ENCODE measurements at regions not wholly inside any gene's neighbourhood (a gene's known extent, or its start where the extent isn't known, plus 50 kb on each side); places are given as distances from the start of the nearest gene placed in this dataset.
A peak's percentile ranks its signal among the peaks of the same experiment; 100 is the strongest.

- DNase-seq (ENCODE audit: low read depth) = no peak
- H3K4me3 ChIP-seq (ENCODE audit: low read length) = no peak overlapping the region
- TF ChIP-seq, protein P1, sequence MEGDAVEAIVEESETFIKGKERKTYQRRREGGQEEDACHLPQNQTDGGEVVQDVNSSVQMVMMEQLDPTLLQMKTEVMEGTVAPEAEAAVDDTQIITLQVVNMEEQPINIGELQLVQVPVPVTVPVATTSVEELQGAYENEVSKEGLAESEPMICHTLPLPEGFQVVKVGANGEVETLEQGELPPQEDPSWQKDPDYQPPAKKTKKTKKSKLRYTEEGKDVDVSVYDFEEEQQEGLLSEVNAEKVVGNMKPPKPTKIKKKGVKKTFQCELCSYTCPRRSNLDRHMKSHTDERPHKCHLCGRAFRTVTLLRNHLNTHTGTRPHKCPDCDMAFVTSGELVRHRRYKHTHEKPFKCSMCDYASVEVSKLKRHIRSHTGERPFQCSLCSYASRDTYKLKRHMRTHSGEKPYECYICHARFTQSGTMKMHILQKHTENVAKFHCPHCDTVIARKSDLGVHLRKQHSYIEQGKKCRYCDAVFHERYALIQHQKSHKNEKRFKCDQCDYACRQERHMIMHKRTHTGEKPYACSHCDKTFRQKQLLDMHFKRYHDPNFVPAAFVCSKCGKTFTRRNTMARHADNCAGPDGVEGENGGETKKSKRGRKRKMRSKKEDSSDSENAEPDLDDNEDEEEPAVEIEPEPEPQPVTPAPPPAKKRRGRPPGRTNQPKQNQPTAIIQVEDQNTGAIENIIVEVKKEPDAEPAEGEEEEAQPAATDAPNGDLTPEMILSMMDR (conservative IDR thresholded peaks at IDR 0.05; ENCODE audit: low read length) = no peak
Measured at GRCh38 chr9:73543727-73544126, 392.1 kb downstream of the ANXA1 start.

DNA sequence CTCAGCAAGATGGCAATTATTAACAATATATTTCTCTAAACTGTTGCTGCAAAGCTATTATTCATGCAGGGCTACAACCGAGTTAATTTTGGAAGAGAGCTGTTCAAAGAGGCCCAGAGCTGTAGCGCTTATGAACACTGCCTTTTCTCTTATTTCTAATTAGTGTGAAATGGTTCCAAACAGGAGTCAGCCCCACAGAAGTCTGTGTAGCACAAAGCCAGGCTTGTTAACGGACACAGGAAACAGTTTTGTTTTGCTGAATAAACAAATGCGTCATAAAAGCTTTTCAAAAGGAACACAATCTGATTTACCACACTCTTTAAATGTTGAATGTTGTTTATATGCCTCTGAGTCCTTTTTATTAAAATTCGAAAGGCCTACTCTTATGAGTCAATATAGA, 396.5 kb downstream of the ANXA1 start:
- no peak overlapping the region for H3K4me3 ChIP-seq (ENCODE audit: low read length)
- no peak for DNase-seq (ENCODE audit: low read depth)
- TF ChIP-seq, protein P1 (conservative IDR thresholded peaks at IDR 0.05; ENCODE audit: low read length) = no peak

- no peak overlapping the region for H3K4me3 ChIP-seq (ENCODE audit: low read length)
- TF ChIP-seq, protein P1 (conservative IDR thresholded peaks at IDR 0.05; ENCODE audit: low read length) = no peak
- no peak for DNase-seq (ENCODE audit: low read depth)
Measured at GRCh38 chr9:73549991-73550390, 398.3 kb downstream of the ANXA1 start.

GRCh38 chr9:73553295-73553694, 401.6 kb downstream of the ANXA1 start:
- TF ChIP-seq, protein P1 (conservative IDR thresholded peaks at IDR 0.05; ENCODE audit: low read length) = no peak
- H3K4me3 ChIP-seq (ENCODE audit: low read length) = no peak overlapping the region
- DNase-seq (ENCODE audit: low read depth) = no peak

DNA sequence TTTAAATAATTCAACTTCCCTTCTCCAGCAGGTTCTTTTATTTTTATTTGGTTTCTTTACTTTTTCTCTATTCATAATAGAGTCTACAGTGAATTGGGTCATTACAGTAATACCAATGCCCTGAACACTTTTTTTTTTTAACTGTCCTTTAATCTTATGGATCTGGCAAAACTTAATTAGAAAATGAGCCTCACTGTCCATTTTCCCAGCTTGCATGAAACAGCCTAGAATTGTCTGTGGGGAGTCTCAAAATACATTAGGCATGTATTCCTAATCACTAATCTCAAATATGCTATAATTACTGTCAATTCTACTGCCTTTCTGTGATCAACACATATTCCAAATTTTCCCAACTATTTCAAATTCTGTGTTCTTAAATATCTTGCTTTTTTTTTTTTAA, 406.8 kb downstream of the ANXA1 start:
- TF ChIP-seq, protein P1 (conservative IDR thresholded peaks at IDR 0.05; ENCODE audit: low read length) = no peak
- no peak for DNase-seq (ENCODE audit: low read depth)
- no peak overlapping the region for H3K4me3 ChIP-seq (ENCODE audit: low read length)

DNA sequence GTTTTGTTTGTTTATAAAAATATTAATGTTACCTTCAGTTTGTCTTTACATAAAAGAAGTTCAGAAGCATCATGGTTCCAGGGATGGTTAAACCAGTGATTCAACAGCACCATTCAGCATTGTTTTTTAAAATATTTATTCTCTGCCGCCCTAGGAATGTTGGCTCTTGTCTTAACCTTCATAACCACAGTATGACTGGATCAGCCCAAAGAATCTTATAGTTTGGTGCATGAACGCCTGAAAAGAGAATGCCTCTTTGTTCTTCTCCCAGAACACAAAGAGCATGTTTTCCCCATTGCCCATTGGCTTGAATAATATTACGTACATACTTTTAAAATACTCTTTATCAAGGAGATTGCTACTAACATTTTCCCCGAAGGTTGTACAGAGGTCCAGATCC, 413.4 kb downstream of the ANXA1 start:
- no peak for DNase-seq (ENCODE audit: low read depth)
- TF ChIP-seq, protein P1 (conservative IDR thresholded peaks at IDR 0.05; ENCODE audit: low read length) = no peak
- H3K4me3 ChIP-seq (ENCODE audit: low read length) = no peak overlapping the region

DNA sequence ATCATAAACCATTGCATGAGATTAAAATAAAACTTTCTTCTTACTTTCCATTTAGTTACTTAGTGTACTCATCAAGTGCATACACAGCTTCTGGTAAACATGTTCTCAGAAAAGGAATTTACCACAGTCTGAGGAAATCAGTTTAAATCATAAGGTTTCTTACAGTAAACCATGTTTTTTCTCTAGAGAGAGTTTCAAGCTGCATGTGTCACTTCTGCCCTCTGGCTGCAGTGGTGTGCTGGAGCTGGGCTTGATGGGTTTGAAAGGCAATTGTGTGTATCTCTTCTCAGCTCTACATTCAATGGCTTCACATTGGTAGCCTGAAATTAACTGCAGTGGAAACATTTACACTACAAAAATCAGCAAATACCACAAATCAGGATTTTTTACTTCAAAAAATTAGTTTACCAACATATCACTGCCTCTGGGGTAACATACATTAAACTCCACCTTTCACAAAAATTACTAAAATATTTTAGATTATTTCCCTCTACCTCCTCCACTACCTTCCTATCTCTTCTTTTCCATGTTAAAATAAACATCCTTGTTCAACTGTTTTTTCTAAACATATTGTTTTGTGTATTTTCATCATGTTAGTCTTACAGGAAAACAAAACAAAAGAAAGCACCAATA, 414.3 kb downstream of the ANXA1 start:
- TF ChIP-seq, protein P1 (conservative IDR thresholded peaks at IDR 0.05; ENCODE audit: low read length) = peak; percentile 25; the same call in 1 of the 2 replicates
- no peak overlapping the region for H3K4me3 ChIP-seq (ENCODE audit: low read length)
- DNase-seq (ENCODE audit: low read depth) = peak; percentile 0
